ENCODE measurements at regions not wholly inside any gene's neighbourhood (a gene's known extent, or its start where the extent isn't known, plus 50 kb on each side); places are given as distances from the start of the nearest gene placed in this dataset.

DNA sequence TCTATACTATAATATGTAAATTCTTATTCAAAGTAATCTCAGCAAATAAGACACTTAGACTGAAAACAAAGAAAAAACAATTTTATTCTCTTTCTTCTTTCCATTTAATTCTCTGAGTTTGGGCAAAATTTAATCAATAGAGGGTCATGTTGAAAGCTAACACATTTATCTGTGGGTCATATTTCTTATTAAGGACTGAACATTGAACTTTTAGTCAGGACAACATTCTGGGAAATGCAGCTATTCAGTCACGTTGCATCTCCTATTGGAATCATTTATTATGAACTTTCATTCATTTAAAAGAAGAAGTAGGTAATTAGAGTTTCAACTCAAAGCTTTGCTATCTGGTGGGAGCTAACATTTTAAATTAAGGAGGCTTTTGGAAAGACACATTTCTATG lies 372.5 kb downstream of the MAN2A1 start:
- ChIA-PET CTCF (no interaction called here), POLR2A (no interaction called here)

More for the DNA sequence above, 372.5 kb downstream of the MAN2A1 start:
- DNase-seq (ENCODE audit: low read depth, low spot score) (no peak), ATAC-seq (no peak)
- no peak for TF ChIP-seq POLR2A (IDR thresholded peaks at IDR 0.05; ENCODE audit: borderline replicate concordance, extremely low read depth, insufficient read depth, insufficient read length)
- TF ChIP-seq SIN3A (IDR thresholded peaks at IDR 0.05; ENCODE audit: low read depth), result no peak
- no peak for TF ChIP-seq ATF3 (IDR thresholded peaks at IDR 0.05)
- TF ChIP-seq SP1 (IDR thresholded peaks at IDR 0.05; ENCODE audit: low read depth), result no peak
- TF ChIP-seq JUND (IDR thresholded peaks at IDR 0.05), result no peak
- no peak for TF ChIP-seq POLR2AphosphoS5 (IDR thresholded peaks at IDR 0.05; ENCODE audit: low read depth, low read length)
- no peak for TF ChIP-seq SRF (IDR thresholded peaks at IDR 0.05; ENCODE audit: low read depth)
- TF ChIP-seq CEBPB (IDR thresholded peaks at IDR 0.05; ENCODE audit: low read depth), result no peak
- TF ChIP-seq RAD21 (IDR thresholded peaks at IDR 0.05; ENCODE audit: low read depth), result no peak
- TF ChIP-seq CBX3 (IDR thresholded peaks at IDR 0.05; ENCODE audit: low read depth), result no peak
- no peak for TF ChIP-seq ZFX (IDR thresholded peaks at IDR 0.05)
- TF ChIP-seq REST (IDR thresholded peaks at IDR 0.05; ENCODE audit: low read depth), result no peak
- Histone ChIP-seq H3K9me3 (ENCODE audit: control insufficient read depth in 1 of 2, insufficient read depth in 1 of 2, low read depth in 1 of 2, low read length in 2 of 2) (no peaks in the 10 kb centered on the region), H3K27ac (ENCODE audit: low read depth, low read length) (no peak overlapping the region), H2AFZ (ENCODE audit: low read depth, low read length, poor library complexity, severe bottlenecking) (no peak overlapping the region), H3K36me3 (ENCODE audit: control insufficient read depth in 1 of 2, insufficient read depth in 2 of 2, low read length in 2 of 2) (no peaks in the 10 kb centered on the region), H3K4me2 (ENCODE audit: low read length) (no peak overlapping the region), H3K4me3 (replicated peaks in 1 of 2; ENCODE audit: low read depth in 1 of 2, low read length in 2 of 2) (no peak overlapping the region), H3K9me2 (ENCODE audit: insufficient read depth) (no peaks in the 10 kb centered on the region), H4K20me1 (ENCODE audit: insufficient read depth) (no peaks in the 10 kb centered on the region), H3K9ac (ENCODE audit: low read length) (no peak overlapping the region), H3K4me1 (ENCODE audit: control insufficient read depth in 1 of 2, insufficient read depth in 2 of 2, low read length in 2 of 2) (no peaks in the 10 kb centered on the region), H3K79me2 (ENCODE audit: insufficient read depth, low read length) (no peaks in the 10 kb centered on the region), H3K27me3 (ENCODE audit: insufficient read depth, low read length) (no peaks in the 10 kb centered on the region)
- intact Hi-C loops (cut with micrococcal nuclease), result no loop called here
- no TSS peak for BruUV-seq (replicated peaks)
- RAD21 ChIA-PET (ENCODE audit: low non-redundant PET in 1 of 2, low total read pairs in 2 of 2, uncharacterized antibody in 2 of 2, unreplicated experiment in 2 of 2), result no interaction called here
